ENCODE measurements at regions not wholly inside any gene's neighbourhood (a gene's known extent, or its start where the extent isn't known, plus 50 kb on each side); places are given as distances from the start of the nearest gene placed in this dataset.

- TF ChIP-seq ELF1 (IDR thresholded peaks at IDR 0.05) = no peak
- TF ChIP-seq POLR2AphosphoS5 (IDR thresholded peaks at IDR 0.05; ENCODE audit: low read depth, low read length) = no peak
Measured at GRCh38 chr6:26299286-26300042, 65.5 kb upstream of the BTN3A2 start (continued).

GRCh38 chr6:26300043-26300331 is 65.0 kb upstream of the BTN3A2 start:
- DNase-seq = no peak
- Histone ChIP-seq H3K27me3 (ENCODE audit: insufficient read depth) (no peaks in the 10 kb centered on the region), H2AFZ (ENCODE audit: low read depth) (no peak overlapping the region; the same call in 1 of the 2 replicates), H3K36me3 (replicated peaks in 1 of 2; ENCODE audit: control insufficient read depth in 1 of 2, insufficient read depth in 2 of 2, low read length in 1 of 2) (no peaks in the 10 kb centered on the region), H3K79me2 (ENCODE audit: insufficient read depth) (no peaks in the 10 kb centered on the region), H3F3A (replicated peaks; ENCODE audit: insufficient read depth) (peaks cover 20% of the 10 kb centered on the region), H3K4me1 (ENCODE audit: control insufficient read depth in 1 of 2, insufficient read depth in 2 of 2, low read depth in 1 of 2, low read length in 1 of 2) (peaks cover 5 to 10% of the 10 kb centered on the region in 2 experiments; a peak in 3 of 4 replicates), H3K27ac (ENCODE audit: low read depth in 2 of 2, low read length in 1 of 2) (no peak overlapping the region), H3K4me3 (ENCODE audit: low read depth in 2 of 2, low read length in 1 of 2) (no peak overlapping the region), H4K20me1 (ENCODE audit: insufficient read depth) (no peaks in the 10 kb centered on the region), H3K9ac (no peak overlapping the region), H3K4me2 (no peak overlapping the region), H3K9me3 (no peaks in the 10 kb centered on the region), H3K9me2 (no peaks in the 10 kb centered on the region; the same call in 1 of the 2 replicates)
- ChIA-PET CTCF (interaction anchor here (0.8 to 1.5 kb wide), 2 partner anchors 23 to 42 kb away, joined by 3 read pairs; no protein-coding TSS in a partner anchor), POLR2A (no interaction called here)
- TF ChIP-seq SMC3 (IDR thresholded peaks at IDR 0.05; ENCODE audit: low read depth, low read length) = no peak
- no peak for TF ChIP-seq TAF1 (IDR thresholded peaks at IDR 0.05; ENCODE audit: borderline replicate concordance, low read depth, low read length)
- TF ChIP-seq USF1 (IDR thresholded peaks at IDR 0.05; ENCODE audit: borderline replicate concordance, low read depth) = no peak
- no peak for TF ChIP-seq NFIC (IDR thresholded peaks at IDR 0.05; ENCODE audit: borderline replicate concordance)
- WGBS (ENCODE audit: low lambda C conversion rate) = 95% methylated on average over 3 of the region's 3 CpGs

GRCh38 chr6:26300359-26300758 is 64.6 kb upstream of the BTN3A2 start:
- H3F3A ChIP-seq (replicated peaks; ENCODE audit: insufficient read depth) = peaks cover 19% of the 10 kb centered on the region
- no peaks in the 10 kb centered on the region for H3K36me3 ChIP-seq (replicated peaks in 1 of 2; ENCODE audit: control insufficient read depth in 1 of 2, insufficient read depth in 2 of 2, low read length in 1 of 2)
- H3K27ac ChIP-seq (ENCODE audit: low read depth in 2 of 2, low read length in 1 of 2) = no peak overlapping the region
- H3K79me2 ChIP-seq (ENCODE audit: insufficient read depth) = no peaks in the 10 kb centered on the region
- no peaks in the 10 kb centered on the region for H3K27me3 ChIP-seq (ENCODE audit: insufficient read depth)
- no peak for TF ChIP-seq MAX (IDR thresholded peaks at IDR 0.05; ENCODE audit: low read depth)
- peaks cover 5 to 10% of the 10 kb centered on the region in 2 experiments; a peak in 3 of 4 replicates for H3K4me1 ChIP-seq (ENCODE audit: control insufficient read depth in 1 of 2, insufficient read depth in 2 of 2, low read depth in 1 of 2, low read length in 1 of 2)
- CTCF ChIA-PET = interaction anchor here (0.8 to 1.5 kb wide), 2 partner anchors 22 to 42 kb away, joined by 3 read pairs; no protein-coding TSS in a partner anchor
- no peaks in the 10 kb centered on the region for H3K9me3 ChIP-seq
- no peak overlapping the region for H3K4me3 ChIP-seq (ENCODE audit: low read depth in 2 of 2, low read length in 1 of 2)
- H3K9me2 ChIP-seq = no peaks in the 10 kb centered on the region; the same call in 1 of the 2 replicates
- H3K9ac ChIP-seq = no peak overlapping the region
- H4K20me1 ChIP-seq (ENCODE audit: insufficient read depth) = no peaks in the 10 kb centered on the region
- H3K4me2 ChIP-seq = no peak overlapping the region
- no peak for DNase-seq
- H2AFZ ChIP-seq (ENCODE audit: low read depth) = no peak overlapping the region; the same call in 1 of the 2 replicates
- POLR2A ChIA-PET = no interaction called here

- ChIA-PET POLR2A (no interaction called here), CTCF (interaction anchor here (0.8 to 1.5 kb wide), 2 partner anchors 22 to 41 kb away, joined by 3 read pairs; no protein-coding TSS in a partner anchor)
- H3K4me2 ChIP-seq = no peak overlapping the region
- no peak overlapping the region for H3K27ac ChIP-seq (ENCODE audit: low read depth in 2 of 2, low read length in 1 of 2)
- H3F3A ChIP-seq (replicated peaks; ENCODE audit: insufficient read depth) = peaks cover 14% of the 10 kb centered on the region
- H4K20me1 ChIP-seq (ENCODE audit: insufficient read depth) = no peaks in the 10 kb centered on the region
- H3K79me2 ChIP-seq (ENCODE audit: insufficient read depth) = no peaks in the 10 kb centered on the region
- H3K9ac ChIP-seq = no peak overlapping the region
- peaks cover 5 to 7% of the 10 kb centered on the region in 2 experiments; a peak in 3 of 4 replicates for H3K4me1 ChIP-seq (ENCODE audit: control insufficient read depth in 1 of 2, insufficient read depth in 2 of 2, low read depth in 1 of 2, low read length in 1 of 2)
- no peaks in the 10 kb centered on the region for H3K36me3 ChIP-seq (replicated peaks in 1 of 2; ENCODE audit: control insufficient read depth in 1 of 2, insufficient read depth in 2 of 2, low read length in 1 of 2)
- no peak overlapping the region for H2AFZ ChIP-seq (ENCODE audit: low read depth)
- no peak overlapping the region for H3K4me3 ChIP-seq (ENCODE audit: low read depth in 2 of 2, low read length in 1 of 2)
- no peak for DNase-seq
- H3K9me2 ChIP-seq = no peaks in the 10 kb centered on the region; the same call in 1 of the 2 replicates
- H3K27me3 ChIP-seq (ENCODE audit: insufficient read depth) = no peaks in the 10 kb centered on the region
- no peaks in the 10 kb centered on the region for H3K9me3 ChIP-seq
- TF ChIP-seq RCOR1 (IDR thresholded peaks at IDR 0.05; ENCODE audit: low read length) = no peak
- no peak for TF ChIP-seq USF2 (IDR thresholded peaks at IDR 0.05; ENCODE audit: borderline replicate concordance, low read depth, low read length)
- TF ChIP-seq CTCF (IDR thresholded peaks at IDR 0.05) = no peak
- no peak for TF ChIP-seq TAF1 (IDR thresholded peaks at IDR 0.05; ENCODE audit: borderline replicate concordance, low read depth, low read length)
- TF ChIP-seq ZBTB33 (IDR thresholded peaks at IDR 0.05; ENCODE audit: borderline replicate concordance, low read depth) = no peak
- no peak for TF ChIP-seq MXI1 (IDR thresholded peaks at IDR 0.05; ENCODE audit: low read depth, low read length)
- TF ChIP-seq RAD21 (IDR thresholded peaks at IDR 0.05; ENCODE audit: low read length) = no peak
- TF ChIP-seq MEF2A (IDR thresholded peaks at IDR 0.05; ENCODE audit: borderline replicate concordance, low read depth) = no peak
- no peak for TF ChIP-seq POLR2AphosphoS5 (IDR thresholded peaks at IDR 0.05; ENCODE audit: low read depth, low read length)
Measured at GRCh38 chr6:26300828-26301227, 64.2 kb upstream of the BTN3A2 start.

Data from SK-N-SH (cell line).